T-cell (primary cell): ENCODE measurements at regions not wholly inside any gene's neighbourhood (a gene's known extent, or its start where the extent isn't known, plus 50 kb on each side); places are given as distances from the start of the nearest gene placed in this dataset.

Experiments
- ATAC-seq, 4 experiments: fragments of 200-7000 bp in 3 of 4; fragments of 150-1000 bp in 1 of 4; cut with Tn5 transposase; replicated peaks in 1 of 4; 1 replicate in 3 of 4; 2 replicates in 1 of 4; pipeline ENCODE4 v1.10.0; 2021; ENCODE audit warnings: moderate library complexity in 3 of 4, mild to moderate bottlenecking in 2 of 4, moderate number of reproducible peaks in 1 of 4
- CTCF ChIA-PET, 2 donors: fragments of 300-600 bp; sonication (Branson Sonifier 250); formaldehyde crosslinking; loops; one replicate each; lab custom pipeline; 2022; ENCODE audit warnings: antibody characterized with exemption in 2 of 2; lab: Charles Lee
- POLR2A ChIA-PET, 2 donors: fragments of 300-600 bp; sonication (Branson Sonifier 250); formaldehyde crosslinking; loops; one replicate each; lab custom pipeline; 2022; ENCODE audit warnings: antibody characterized with exemption in 2 of 2; lab: Charles Lee
- DNase-seq, 35 experiments: peaks; one replicate each; pipeline versions ENCODE4 v3.0.0 to v3.0.0-alpha.2; 2013 to 2023
- H3K27ac ChIP-seq: one replicate; pipeline ENCODE4 v1.5.1; 2013; ENCODE audit warnings: low read length
- H3K27me3 ChIP-seq, 2 experiments: replicated peaks in 1 of 2; 1 replicate in 1 of 2; 2 replicates in 1 of 2; pipeline versions ENCODE4 v1.6.1 to v1.7.0; 2013; ENCODE audit warnings: low read length in 1 of 2, mixed read lengths in 1 of 2; ENCODE audit not compliant: control insufficient read depth in 2 of 2, insufficient read depth in 2 of 2; ENCODE audit errors: extremely low read depth in 1 of 2
- H3K36me3 ChIP-seq, 2 donors: 1 replicate in 1 of 2; 2 replicates in 1 of 2; pipeline versions ENCODE4 v1.6.1 to v1.7.0; 2013; ENCODE audit warnings: low read length in 1 of 2; ENCODE audit not compliant: control insufficient read depth in 2 of 2, insufficient read depth in 1 of 2; ENCODE audit errors: extremely low read depth in 1 of 2
- H3K4me1 ChIP-seq, 2 experiments: 1 replicate in 1 of 2; 2 replicates in 1 of 2; pipeline versions ENCODE4 v1.6.1 to v1.7.0; 2013; ENCODE audit warnings: low read length in 2 of 2, mixed read lengths in 1 of 2; ENCODE audit not compliant: insufficient read depth in 2 of 2, control insufficient read depth in 1 of 2; ENCODE audit errors: extremely low read depth in 1 of 2
- H3K4me3 ChIP-seq, 2 donors: 1 replicate in 1 of 2; 2 replicates in 1 of 2; pipeline versions ENCODE4 v1.5.1 to v1.7.0; 2013; ENCODE audit warnings: mild to moderate bottlenecking in 2 of 2, low read length in 1 of 2, moderate library complexity in 1 of 2; ENCODE audit not compliant: control insufficient read depth in 1 of 2; ENCODE audit errors: extremely low read depth in 1 of 2
- H3K9me3 ChIP-seq: 2 replicates; pipeline ENCODE4 v1.7.0; 2013
- H3K27ac Mint-ChIP-seq, 2 donors: one replicate each; pipeline ENCODE4 v1.8.0; 2020 to 2021; ENCODE audit warnings: mild to moderate bottlenecking in 2 of 2, mixed read lengths in 2 of 2
- H3K27me3 Mint-ChIP-seq, 2 donors: one replicate each; pipeline ENCODE4 v1.8.0; 2021 to 2022; ENCODE audit warnings: mixed read lengths in 2 of 2
- H3K36me3 Mint-ChIP-seq: one replicate; pipeline ENCODE4 v1.8.0; 2021; ENCODE audit warnings: mixed read lengths
- H3K4me1 Mint-ChIP-seq, 3 donors: one replicate each; pipeline ENCODE4 v1.8.0; 2020 to 2022; ENCODE audit warnings: mixed read lengths in 3 of 3, mild to moderate bottlenecking in 1 of 3
- H3K4me3 Mint-ChIP-seq, 3 donors: one replicate each; pipeline ENCODE4 v1.8.0; 2020 to 2022; ENCODE audit warnings: mild to moderate bottlenecking in 3 of 3, mixed read lengths in 3 of 3, moderate library complexity in 3 of 3
- H3K9me3 Mint-ChIP-seq, 3 donors: one replicate each; pipeline ENCODE4 v1.8.0; 2020 to 2022; ENCODE audit warnings: mixed read lengths in 3 of 3
- WGBS: methylation state at CpG from one replicate; pipeline ENCODE4 v1.1.5; 2013; ENCODE audit warnings: missing lambda C conversion rate; ENCODE audit not compliant: insufficient coverage; 5-methylcytosine and 5-hydroxymethylcytosine counted together

DNA sequence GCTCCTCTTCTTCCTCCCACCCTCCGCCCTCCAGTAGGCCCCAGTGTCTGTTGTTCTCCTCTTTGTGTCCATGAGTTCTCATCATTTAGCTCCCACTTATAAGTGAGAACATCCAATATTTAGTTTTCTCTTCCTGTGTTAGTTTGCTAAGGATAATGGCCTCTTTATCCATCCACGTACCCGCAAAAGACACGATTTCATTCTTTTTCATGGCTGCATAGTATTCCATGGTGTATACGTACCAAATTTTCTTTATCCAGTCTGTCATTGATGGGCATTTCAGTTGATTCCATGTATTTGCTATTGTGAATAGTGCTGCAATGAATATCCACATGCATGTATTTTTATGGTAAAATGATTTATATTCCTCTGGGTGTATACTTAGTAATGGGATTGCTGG is 82.2 kb downstream of the COPS8 start:
- H3K27ac ChIP-seq = no peak overlapping the region
- Mint-ChIP-seq H3K9me3 (peaks cover 0 to 15% (median 0%) of the 10 kb centered on the region in 3 donors), H3K27me3 (peaks cover 27 to 33% of the 10 kb centered on the region in 2 donors), H3K4me3 (no peak overlapping the region), H3K4me1 (no peaks in the 10 kb centered on the region), H3K36me3 (no peaks in the 10 kb centered on the region), H3K27ac (no peak overlapping the region)
- WGBS = 100% methylated on average over 2 of the region's 5 CpGs
- ATAC-seq = no peak
- no peaks in the 10 kb centered on the region for H3K36me3 ChIP-seq
- ChIA-PET CTCF (no interaction called here), POLR2A (interaction anchor here in 1 of 2 donors (0.6 kb wide), 1 partner anchor 651 kb away, joined by 3 read pairs; no protein-coding TSS in a partner anchor)
- no peaks in the 10 kb centered on the region for H3K9me3 ChIP-seq
- no peak for DNase-seq
- no peak overlapping the region for H3K4me3 ChIP-seq
- no peaks in the 10 kb centered on the region for H3K4me1 ChIP-seq
- H3K27me3 ChIP-seq = peaks cover 4 to 10% of the 10 kb centered on the region in 2 experiments

DNA sequence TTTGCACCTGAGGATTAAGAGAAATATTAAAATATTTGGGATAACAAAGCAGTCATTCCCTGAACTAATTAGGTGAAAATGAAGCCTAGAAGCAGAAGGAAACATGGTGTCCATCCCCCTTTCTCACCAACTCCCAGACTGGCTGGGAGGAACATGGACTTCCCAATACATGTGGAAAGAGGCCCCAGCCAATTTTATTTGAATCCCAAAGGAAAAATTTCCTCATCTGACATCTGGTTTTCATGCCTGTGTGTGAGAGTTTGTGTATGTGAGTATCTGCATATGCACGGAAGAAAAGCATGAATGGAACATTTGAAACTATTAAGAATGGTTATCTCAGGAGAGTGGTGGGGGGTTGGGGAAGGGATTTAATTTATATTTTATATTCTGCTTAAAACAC is 84.3 kb downstream of the COPS8 start:
- Mint-ChIP-seq H3K27ac (no peak overlapping the region), H3K27me3 (peaks cover 23 to 29% of the 10 kb centered on the region in 2 donors), H3K4me3 (no peak overlapping the region), H3K9me3 (peaks cover 0 to 15% (median 0%) of the 10 kb centered on the region in 3 donors), H3K36me3 (no peaks in the 10 kb centered on the region), H3K4me1 (no peaks in the 10 kb centered on the region)
- POLR2A ChIA-PET = no interaction called here
- H3K4me3 ChIP-seq = no peak overlapping the region
- CTCF ChIA-PET = no interaction called here
- H3K27me3 ChIP-seq = peaks cover 7 to 10% of the 10 kb centered on the region in 2 experiments
- no CpG with 5 or more reads among the region's 1 CpG for WGBS
- no peak overlapping the region for H3K27ac ChIP-seq
- peaks cover 4% of the 10 kb centered on the region for H3K9me3 ChIP-seq
- DNase-seq (no peak), ATAC-seq (no peak)
- H3K4me1 ChIP-seq = no peaks in the 10 kb centered on the region
- H3K36me3 ChIP-seq = no peaks in the 10 kb centered on the region

DNA sequence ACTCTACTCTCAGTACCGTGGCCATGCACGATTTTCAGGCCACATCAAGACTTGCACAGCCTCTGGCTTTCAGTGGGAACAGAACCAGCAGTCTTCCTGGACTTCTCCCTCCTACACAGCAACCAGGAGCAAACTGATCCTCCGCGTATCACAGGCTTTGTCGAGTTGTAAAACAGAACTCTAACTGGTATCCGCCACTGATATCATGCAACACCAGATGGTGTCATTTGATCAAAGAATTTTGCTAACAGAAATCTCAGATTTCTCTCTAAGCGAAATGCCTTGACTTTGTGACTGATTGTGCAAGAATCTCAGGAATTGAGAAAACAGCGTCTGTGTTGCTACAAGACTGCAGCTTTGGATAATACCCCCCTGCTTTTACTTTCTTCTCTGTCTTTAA is 85.7 kb downstream of the COPS8 start:
- ChIA-PET CTCF (no interaction called here), POLR2A (no interaction called here)
- H3K4me3 ChIP-seq = no peak overlapping the region
- ATAC-seq (no peak), DNase-seq (no peak)
- 79% methylated on average over 8 of the region's 8 CpGs for WGBS
- peaks cover 5 to 7% of the 10 kb centered on the region in 2 experiments for H3K27me3 ChIP-seq
- no peak overlapping the region for H3K27ac Mint-ChIP-seq
- no peaks in the 10 kb centered on the region for H3K4me1 Mint-ChIP-seq
- no peak overlapping the region for H3K27ac ChIP-seq
- H3K36me3 Mint-ChIP-seq = no peaks in the 10 kb centered on the region
- H3K4me3 Mint-ChIP-seq = no peak overlapping the region
- peaks cover 23 to 33% of the 10 kb centered on the region in 2 donors for H3K27me3 Mint-ChIP-seq
- peaks cover 0 to 15% (median 0%) of the 10 kb centered on the region in 3 donors for H3K9me3 Mint-ChIP-seq
- H3K4me1 ChIP-seq = no peaks in the 10 kb centered on the region
- H3K36me3 ChIP-seq = no peaks in the 10 kb centered on the region
- H3K9me3 ChIP-seq = peaks cover 4% of the 10 kb centered on the region

DNA sequence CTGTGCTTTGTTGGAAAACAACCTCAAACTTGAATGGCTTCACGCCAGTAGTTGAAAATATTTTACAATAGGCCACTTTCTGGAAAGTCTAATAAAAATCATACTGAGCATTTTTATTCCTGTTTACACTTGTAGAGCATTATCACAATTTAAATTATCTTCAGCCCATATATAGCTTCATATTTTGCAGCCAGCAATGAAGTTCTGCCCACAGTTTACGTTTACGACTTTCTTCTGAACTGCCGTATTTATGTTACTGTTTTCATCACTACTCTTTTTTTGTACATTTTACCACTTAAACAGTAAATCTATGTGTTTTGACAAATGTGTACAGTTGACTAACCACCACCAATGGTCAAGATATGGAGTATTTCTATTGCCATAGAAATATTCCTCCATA is 86.2 kb downstream of the COPS8 start:
- Histone ChIP-seq H3K9me3 (peaks cover 4% of the 10 kb centered on the region), H3K4me1 (no peaks in the 10 kb centered on the region), H3K36me3 (no peaks in the 10 kb centered on the region), H3K27me3 (peaks cover 5% of the 10 kb centered on the region in 2 experiments), H3K27ac (no peak overlapping the region), H3K4me3 (no peak overlapping the region)
- DNase-seq (no peak), ATAC-seq (no peak)
- Mint-ChIP-seq H3K9me3 (peaks cover 0 to 15% (median 0%) of the 10 kb centered on the region in 3 donors), H3K4me3 (no peak overlapping the region), H3K27me3 (peaks cover 26 to 31% of the 10 kb centered on the region in 2 donors), H3K4me1 (no peaks in the 10 kb centered on the region), H3K36me3 (no peaks in the 10 kb centered on the region), H3K27ac (no peak overlapping the region)
- ChIA-PET CTCF (no interaction called here), POLR2A (no interaction called here)
- no CpG with 5 or more reads among the region's 4 CpGs for WGBS

DNA sequence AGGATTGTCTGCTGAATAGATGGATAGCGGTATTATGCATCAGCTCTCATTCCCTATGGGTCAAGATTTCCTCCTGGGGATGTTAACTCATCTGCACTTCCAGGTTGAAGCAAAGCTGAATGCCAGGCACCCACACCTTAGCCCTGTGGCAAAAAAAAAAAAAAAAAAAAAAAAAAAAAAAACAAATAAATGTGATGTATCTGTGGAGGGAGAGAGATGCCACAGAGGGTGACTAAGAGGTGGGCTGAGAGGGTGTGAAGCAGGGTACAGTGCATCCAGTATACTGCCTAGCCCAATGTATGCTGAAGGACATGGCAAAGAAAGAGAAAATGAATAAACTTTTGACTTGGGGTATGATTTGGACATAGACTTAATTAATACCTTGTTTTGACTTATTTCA is 91.4 kb downstream of the COPS8 start:
- H3K27me3 Mint-ChIP-seq = peaks cover 21 to 29% of the 10 kb centered on the region in 2 donors
- H3K4me1 Mint-ChIP-seq = no peaks in the 10 kb centered on the region
- CTCF ChIA-PET = interaction anchor here in 1 of 2 donors (0.6 kb wide), 1 partner anchor 364 kb away, joined by 3 read pairs; no protein-coding TSS in a partner anchor
- H3K36me3 Mint-ChIP-seq = no peaks in the 10 kb centered on the region
- Histone ChIP-seq H3K4me3 (no peak overlapping the region), H3K4me1 (no peaks in the 10 kb centered on the region), H3K27me3 (peaks cover 3 to 12% of the 10 kb centered on the region in 2 experiments), H3K27ac (no peak overlapping the region), H3K36me3 (no peaks in the 10 kb centered on the region), H3K9me3 (peaks cover 4% of the 10 kb centered on the region)
- POLR2A ChIA-PET = no interaction called here
- DNase-seq (no peak), ATAC-seq (no peak)
- H3K27ac Mint-ChIP-seq = no peak overlapping the region
- no peaks in the 10 kb centered on the region for H3K9me3 Mint-ChIP-seq
- no peak overlapping the region for H3K4me3 Mint-ChIP-seq
- WGBS = no CpG with 5 or more reads among the region's 1 CpG

DNA sequence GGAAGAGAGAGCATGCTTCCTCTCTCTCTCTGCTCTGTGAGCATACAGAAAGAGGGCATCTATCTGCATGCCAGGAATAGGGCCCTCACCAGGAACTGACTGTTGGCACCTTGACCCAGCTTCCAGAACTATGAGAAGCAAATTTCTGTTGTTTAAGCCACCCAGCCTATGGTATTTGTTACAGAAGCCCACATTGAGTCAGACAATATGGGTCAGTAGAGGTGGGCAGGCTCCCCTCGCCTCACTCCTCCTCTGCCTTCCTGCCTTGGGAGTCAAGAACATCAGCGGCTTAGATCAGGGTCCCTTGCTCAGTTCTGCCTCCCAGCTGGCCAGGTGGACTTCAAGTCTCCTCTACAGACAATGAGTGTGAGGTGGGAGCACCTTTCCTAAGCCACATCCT is 92.3 kb downstream of the COPS8 start:
- H3K4me3 ChIP-seq = no peak overlapping the region
- Mint-ChIP-seq H3K4me1 (no peaks in the 10 kb centered on the region), H3K36me3 (no peaks in the 10 kb centered on the region), H3K27ac (no peak overlapping the region), H3K4me3 (no peak overlapping the region), H3K9me3 (no peaks in the 10 kb centered on the region), H3K27me3 (peaks cover 25 to 31% of the 10 kb centered on the region in 2 donors)
- no peaks in the 10 kb centered on the region for H3K36me3 ChIP-seq
- peaks cover 4% of the 10 kb centered on the region for H3K9me3 ChIP-seq
- POLR2A ChIA-PET = no interaction called here
- CTCF ChIA-PET = no interaction called here
- ATAC-seq (no peak), DNase-seq (no peak)
- WGBS = no CpG with 5 or more reads among the region's 2 CpGs
- H3K4me1 ChIP-seq = no peaks in the 10 kb centered on the region
- H3K27ac ChIP-seq = no peak overlapping the region
- peaks cover 3 to 17% of the 10 kb centered on the region in 2 experiments for H3K27me3 ChIP-seq

DNA sequence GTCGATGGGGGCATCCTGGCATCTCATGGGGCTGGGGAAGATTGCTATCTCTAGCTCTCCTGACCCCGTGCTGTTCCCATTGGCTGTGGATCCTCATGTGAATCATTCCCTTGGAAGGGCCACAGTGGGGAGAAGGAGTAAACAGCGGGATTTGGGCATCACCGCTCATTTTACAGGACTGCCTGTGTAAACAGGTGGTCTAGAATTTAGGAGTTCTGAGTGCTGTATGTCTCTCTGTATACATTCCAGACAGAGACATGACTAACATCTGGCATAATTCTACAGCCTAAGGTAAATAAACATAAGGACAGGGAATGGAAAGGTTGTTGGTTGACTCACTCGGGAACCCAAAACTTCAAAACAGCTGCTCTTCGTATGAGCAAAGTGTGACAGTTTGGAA is 92.7 kb downstream of the COPS8 start:
- H3K4me1 Mint-ChIP-seq = no peaks in the 10 kb centered on the region
- Histone ChIP-seq H3K4me3 (no peak overlapping the region), H3K9me3 (peaks cover 4% of the 10 kb centered on the region), H3K27ac (no peak overlapping the region), H3K27me3 (peaks cover 3 to 17% of the 10 kb centered on the region in 2 experiments), H3K36me3 (no peaks in the 10 kb centered on the region), H3K4me1 (no peaks in the 10 kb centered on the region)
- no peaks in the 10 kb centered on the region for H3K9me3 Mint-ChIP-seq
- no peak overlapping the region for H3K4me3 Mint-ChIP-seq
- ATAC-seq (no peak), DNase-seq (no peak)
- H3K36me3 Mint-ChIP-seq = no peaks in the 10 kb centered on the region
- 86% methylated on average over 1 of the region's 6 CpGs for WGBS
- no peak overlapping the region for H3K27ac Mint-ChIP-seq
- ChIA-PET POLR2A (no interaction called here), CTCF (no interaction called here)
- peaks cover 25 to 29% of the 10 kb centered on the region in 2 donors for H3K27me3 Mint-ChIP-seq
